DMS 273 treated with DMSO at 0.1 percent for 48 hours (cell line): ENCODE measurements at regions not wholly inside any gene's neighbourhood (a gene's known extent, or its start where the extent isn't known, plus 50 kb on each side); places are given as distances from the start of the nearest gene placed in this dataset.

Experiments used
- DNase-seq: peaks from one replicate; lab custom pipeline; 2025; lab: John Stamatoyannopoulos, UW

GRCh38 chr2:128380061-128380889 lies 61.6 kb upstream of the HS6ST1 start:
- no peak for DNase-seq

GRCh38 chr2:128380961-128381938 lies 62.6 kb upstream of the HS6ST1 start:
- peak; percentile 55 for DNase-seq

GRCh38 chr2:128384446-128384845 lies 65.8 kb upstream of the HS6ST1 start:
- no peak for DNase-seq

- no peak for DNase-seq
Measured at GRCh38 chr2:128384956-128385355, 66.3 kb upstream of the HS6ST1 start.

GRCh38 chr2:128385365-128385764 lies 66.7 kb upstream of the HS6ST1 start:
- no peak for DNase-seq

- no peak for DNase-seq
Measured at GRCh38 chr2:128386066-128386465, 67.4 kb upstream of the HS6ST1 start.

- no peak for DNase-seq
Measured at GRCh38 chr2:128388499-128388941, 69.9 kb upstream of the HS6ST1 start.

GRCh38 chr2:128389388-128390086 lies 70.9 kb upstream of the HS6ST1 start:
- no peak for DNase-seq

- no peak for DNase-seq
Measured at GRCh38 chr2:128390256-128390990, 71.8 kb upstream of the HS6ST1 start.

- DNase-seq = no peak
Measured at GRCh38 chr2:128390991-128391630, 72.4 kb upstream of the HS6ST1 start.

GRCh38 chr2:128391679-128392078 lies 73.0 kb upstream of the HS6ST1 start:
- DNase-seq = no peak

GRCh38 chr2:128392207-128392606 lies 73.5 kb upstream of the HS6ST1 start:
- DNase-seq = no peak

GRCh38 chr2:128394007-128394730 lies 75.5 kb upstream of the HS6ST1 start:
- DNase-seq = no peak

- DNase-seq = no peak
Measured at GRCh38 chr2:128395196-128395595, 76.5 kb upstream of the HS6ST1 start.

GRCh38 chr2:128395640-128396499 lies 77.2 kb upstream of the HS6ST1 start:
- no peak for DNase-seq

GRCh38 chr2:128396500-128396891 lies 77.8 kb upstream of the HS6ST1 start:
- DNase-seq = no peak

- no peak for DNase-seq
Measured at GRCh38 chr2:128396946-128397345, 78.3 kb upstream of the HS6ST1 start.

GRCh38 chr2:128399256-128399655 lies 80.6 kb upstream of the HS6ST1 start:
- no peak for DNase-seq

GRCh38 chr2:128399690-128400291 lies 81.1 kb upstream of the HS6ST1 start:
- no peak for DNase-seq
